Activated CD4-positive, alpha-beta T cell treated with anti-CD3 and anti-CD28 coated beads for 36 hours (primary cell): ENCODE measurements at regions not wholly inside any gene's neighbourhood (a gene's known extent, or its start where the extent isn't known, plus 50 kb on each side); places are given as distances from the start of the nearest gene placed in this dataset.
A peak's percentile ranks its signal among the peaks of the same experiment; 100 is the strongest.

Experiments used
- ATAC-seq: fragments of 200-7000 bp; cut with Tn5 transposase; one replicate; pipeline ENCODE4 v1.10.0; 2021; ENCODE audit warnings: mild to moderate bottlenecking, moderate library complexity
- CTCF ChIA-PET: fragments of 350-600 bp; sonication (Branson Sonifier 250); formaldehyde crosslinking; loops from one replicate; lab custom pipeline; 2021; ENCODE audit warnings: antibody characterized with exemption; lab: Charles Lee
- POLR2A ChIA-PET: fragments of 350-600 bp; sonication (Branson Sonifier 250); formaldehyde crosslinking; loops from one replicate; lab custom pipeline; 2021; ENCODE audit warnings: antibody characterized with exemption, inconsistent platforms; lab: Charles Lee
- DNase-seq: peaks from one replicate; pipeline ENCODE4 v3.0.0-alpha.2; 2020
- H3K27ac Mint-ChIP-seq: one replicate; pipeline ENCODE4 v1.8.0; 2021; ENCODE audit warnings: mixed read lengths
- H3K27me3 Mint-ChIP-seq: one replicate; pipeline ENCODE4 v1.8.0; 2021; ENCODE audit warnings: mixed read lengths
- H3K36me3 Mint-ChIP-seq: one replicate; pipeline ENCODE4 v1.8.0; 2021; ENCODE audit warnings: low read depth, mixed read lengths
- H3K4me1 Mint-ChIP-seq: one replicate; pipeline ENCODE4 v1.8.0; 2021; ENCODE audit warnings: mixed read lengths
- H3K4me3 Mint-ChIP-seq: one replicate; pipeline ENCODE4 v1.8.0; 2021; ENCODE audit warnings: mild to moderate bottlenecking, moderate library complexity, mixed read lengths
- H3K9me3 Mint-ChIP-seq: one replicate; pipeline ENCODE4 v1.8.0; 2021; ENCODE audit warnings: low read depth, mixed read lengths
- intact Hi-C, 2 experiments: fragments of 100-400 bp; cut with DNase I in 1 of 2; cut with micrococcal nuclease in 1 of 2; formaldehyde crosslinking; loops; one replicate each; pipeline versions ENCODE4 v1.14.2 to v1.15.1; 2022 to 2024; cut with DNase I, micrococcal nuclease

DNA sequence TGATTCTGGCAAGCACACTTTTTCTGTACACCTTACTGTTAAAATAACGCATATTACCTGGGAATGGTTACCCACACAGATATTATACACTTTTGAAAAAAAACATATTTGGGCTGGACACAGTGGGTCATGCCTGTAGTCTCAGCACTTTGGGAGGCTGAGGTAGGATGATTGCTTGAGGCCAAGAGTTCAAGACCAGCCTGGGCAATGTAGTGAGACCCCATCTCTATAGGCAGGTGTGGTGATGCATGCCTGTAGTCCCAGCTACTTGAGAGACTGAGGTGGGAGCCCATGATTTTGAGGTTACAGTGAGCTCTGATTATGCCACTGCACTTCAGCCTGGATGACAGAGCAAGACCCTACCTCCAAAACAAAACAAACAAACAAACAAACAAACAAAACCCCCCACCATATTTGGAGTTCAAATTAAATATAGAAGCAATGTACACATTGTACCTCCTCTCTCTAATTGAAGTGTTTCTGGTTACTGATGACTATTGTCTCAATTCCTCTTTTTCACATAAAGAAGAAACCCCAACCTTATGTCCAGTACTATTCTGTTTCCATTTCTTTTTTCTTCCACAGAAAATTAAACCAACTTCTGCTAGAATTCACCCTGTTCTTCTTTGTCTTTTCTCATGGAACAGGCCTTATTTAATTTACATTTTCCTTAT lies 152.6 kb upstream of the UMPS start:
- intact Hi-C loops = no loop called here
- Mint-ChIP-seq H3K4me1 (no peaks in the 10 kb centered on the region), H3K27me3 (peaks cover 12% of the 10 kb centered on the region), H3K36me3 (no peaks in the 10 kb centered on the region), H3K27ac (no peak overlapping the region), H3K4me3 (no peak overlapping the region), H3K9me3 (no peaks in the 10 kb centered on the region)
- CTCF ChIA-PET = interaction anchor here (0.7 to 1.8 kb wide), 2 partner anchors 11 to 183 kb away, joined by 3 to 6 read pairs; no protein-coding TSS in a partner anchor
- POLR2A ChIA-PET = no interaction called here
- DNase-seq = no peak
- no peak for ATAC-seq

- ChIA-PET CTCF (interaction anchor here (1.0 kb wide), 1 partner anchor 18 kb away, joined by 4 read pairs; no protein-coding TSS in a partner anchor), POLR2A (no interaction called here)
- peaks cover 5% of the 10 kb centered on the region for H3K4me1 Mint-ChIP-seq
- H3K4me3 Mint-ChIP-seq = no peak overlapping the region
- H3K27me3 Mint-ChIP-seq = peaks cover 22% of the 10 kb centered on the region
- H3K27ac Mint-ChIP-seq = no peak overlapping the region
- DNase-seq = no peak
- intact Hi-C loops = no loop called here
- ATAC-seq = no peak
- H3K36me3 Mint-ChIP-seq = no peaks in the 10 kb centered on the region
- no peaks in the 10 kb centered on the region for H3K9me3 Mint-ChIP-seq
Measured at GRCh38 chr3:124579641-124580040, 150.6 kb upstream of the UMPS start.

DNA sequence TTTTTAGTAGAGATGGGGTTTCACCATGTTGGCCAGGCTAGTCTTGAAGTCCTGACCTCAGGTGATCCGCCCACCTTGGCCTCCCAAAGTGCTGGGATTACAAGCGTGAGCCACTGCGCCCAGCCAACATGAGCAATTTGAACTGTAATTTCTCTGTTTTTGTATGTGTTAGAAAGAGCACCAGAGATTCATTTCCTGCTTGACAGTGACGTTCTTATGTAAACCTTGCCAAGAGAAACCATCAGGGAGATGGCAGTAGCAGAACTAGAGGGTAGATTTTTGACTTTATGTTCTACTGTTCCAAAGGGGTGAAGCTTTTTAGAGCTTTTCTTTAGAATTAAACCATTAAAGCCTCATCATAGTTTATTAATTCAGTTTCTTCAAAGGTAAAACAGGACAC lies 148.1 kb upstream of the UMPS start:
- Mint-ChIP-seq H3K27me3 (peaks cover 43% of the 10 kb centered on the region), H3K9me3 (no peaks in the 10 kb centered on the region), H3K4me1 (peaks cover 18% of the 10 kb centered on the region), H3K27ac (no peak overlapping the region), H3K36me3 (no peaks in the 10 kb centered on the region), H3K4me3 (no peak overlapping the region)
- ChIA-PET POLR2A (no interaction called here), CTCF (interaction anchor here (0.7 kb wide), 1 partner anchor 19 kb away, joined by 3 read pairs; no protein-coding TSS in a partner anchor)
- ATAC-seq = no peak
- no peak for DNase-seq
- intact Hi-C loops = no loop called here

GRCh38 chr3:124582621-124583395 lies 147.4 kb upstream of the UMPS start:
- Mint-ChIP-seq H3K4me3 (no peak overlapping the region), H3K27me3 (peaks cover 47% of the 10 kb centered on the region), H3K36me3 (no peaks in the 10 kb centered on the region), H3K27ac (no peak overlapping the region), H3K9me3 (no peaks in the 10 kb centered on the region), H3K4me1 (peaks cover 18% of the 10 kb centered on the region)
- ATAC-seq = no peak
- intact Hi-C loops = no loop called here
- DNase-seq = no peak
- ChIA-PET CTCF (interaction anchor here (0.6 to 0.7 kb wide), 2 partner anchors 18 to 177 kb away, joined by 3 read pairs; no protein-coding TSS in a partner anchor), POLR2A (no interaction called here)

DNA sequence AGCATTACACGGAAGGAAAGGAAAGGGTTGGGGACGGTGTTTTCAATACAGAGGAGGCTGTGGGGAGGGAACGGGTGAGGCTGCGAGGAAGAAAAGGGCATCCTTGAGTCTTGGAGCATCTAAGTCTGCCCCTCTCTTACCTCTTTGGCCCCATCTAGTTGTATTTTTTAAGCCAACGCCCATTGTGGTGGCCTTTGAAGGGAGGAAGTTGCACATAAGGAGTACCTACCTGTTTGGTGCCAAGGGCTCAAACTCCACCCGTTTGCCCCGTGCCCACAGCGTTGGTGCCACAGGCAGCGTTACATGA lies 146.1 kb upstream of the UMPS start:
- peak overlapping the region; percentile 47 for H3K4me3 Mint-ChIP-seq
- no peaks in the 10 kb centered on the region for H3K36me3 Mint-ChIP-seq
- no peak for DNase-seq
- no peak overlapping the region for H3K27ac Mint-ChIP-seq
- no peak for ATAC-seq
- CTCF ChIA-PET = interaction anchor here (0.5 to 0.8 kb wide), 2 partner anchors 14 to 226 kb away, joined by 3 to 5 read pairs; no protein-coding TSS in a partner anchor
- no peaks in the 10 kb centered on the region for H3K9me3 Mint-ChIP-seq
- H3K4me1 Mint-ChIP-seq = peaks cover 32% of the 10 kb centered on the region
- H3K27me3 Mint-ChIP-seq = peaks cover 50% of the 10 kb centered on the region
- POLR2A ChIA-PET = no interaction called here
- intact Hi-C loops = no loop called here

DNA sequence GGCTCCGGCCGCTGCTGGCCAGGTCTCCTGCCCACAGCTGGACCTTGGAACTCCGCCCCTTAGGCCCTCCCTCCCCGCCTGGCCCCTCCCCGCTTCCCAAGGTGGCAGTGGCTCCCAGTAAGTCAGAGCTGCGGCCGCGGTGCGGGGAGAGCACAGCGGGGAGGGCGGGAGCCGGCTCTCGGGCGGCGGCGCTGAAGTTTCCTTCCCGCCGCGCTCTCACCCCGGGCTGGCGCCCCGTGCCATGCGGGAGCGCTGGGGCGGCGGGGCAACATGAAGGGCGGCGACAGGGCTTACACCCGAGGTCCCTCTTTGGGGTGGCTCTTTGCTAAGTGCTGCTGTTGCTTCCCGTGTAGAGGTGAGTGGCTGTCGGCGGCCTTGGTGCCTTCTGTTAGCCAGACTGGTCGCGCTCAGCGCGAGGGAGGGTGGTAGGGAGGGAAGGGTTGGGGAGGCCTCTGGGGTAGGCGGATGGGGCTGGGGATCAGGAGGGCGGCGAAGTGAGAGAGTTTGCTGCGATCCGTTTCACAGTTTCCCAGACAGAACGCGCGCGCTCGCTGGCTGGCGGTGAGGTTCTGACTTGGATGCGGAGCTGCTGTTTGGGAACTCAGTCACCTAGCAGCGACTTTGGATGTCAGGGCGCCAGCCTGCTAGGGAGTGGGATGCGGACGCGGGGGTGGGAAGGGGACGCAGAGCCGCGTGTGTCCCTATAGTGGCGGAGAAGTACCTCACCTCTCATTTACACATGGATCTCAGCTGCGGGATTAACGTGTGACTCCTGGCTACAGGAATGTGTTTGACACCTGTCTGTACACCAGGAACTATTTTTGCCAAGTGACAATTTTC lies 145.5 kb upstream of the UMPS start:
- intact Hi-C loops = no loop called here
- Mint-ChIP-seq H3K9me3 (no peaks in the 10 kb centered on the region), H3K27me3 (peaks cover 50% of the 10 kb centered on the region), H3K4me3 (peak overlapping the region; percentile 66), H3K4me1 (peaks cover 32% of the 10 kb centered on the region), H3K36me3 (no peaks in the 10 kb centered on the region), H3K27ac (peak overlapping the region; percentile 17)
- DNase-seq (peak; percentile 48), ATAC-seq (peak; percentile 53)
- CTCF ChIA-PET = interaction anchor here (0.8 to 0.9 kb wide), 3 partner anchors 15 to 104 kb away, joined by 3 read pairs; no protein-coding TSS in a partner anchor
- POLR2A ChIA-PET = no interaction called here

- no peaks in the 10 kb centered on the region for H3K9me3 Mint-ChIP-seq
- no peak overlapping the region for H3K27ac Mint-ChIP-seq
- ChIA-PET CTCF (interaction anchor here (0.8 kb wide), 1 partner anchor 26 kb away, joined by 4 read pairs; no protein-coding TSS in a partner anchor), POLR2A (no interaction called here)
- peaks cover 32% of the 10 kb centered on the region for H3K4me1 Mint-ChIP-seq
- H3K36me3 Mint-ChIP-seq = no peaks in the 10 kb centered on the region
- peaks cover 52% of the 10 kb centered on the region for H3K27me3 Mint-ChIP-seq
- ATAC-seq = no peak
- DNase-seq = no peak
- intact Hi-C loops = no loop called here
- no peak overlapping the region for H3K4me3 Mint-ChIP-seq
Measured at GRCh38 chr3:124586126-124587052, 143.9 kb upstream of the UMPS start.

DNA sequence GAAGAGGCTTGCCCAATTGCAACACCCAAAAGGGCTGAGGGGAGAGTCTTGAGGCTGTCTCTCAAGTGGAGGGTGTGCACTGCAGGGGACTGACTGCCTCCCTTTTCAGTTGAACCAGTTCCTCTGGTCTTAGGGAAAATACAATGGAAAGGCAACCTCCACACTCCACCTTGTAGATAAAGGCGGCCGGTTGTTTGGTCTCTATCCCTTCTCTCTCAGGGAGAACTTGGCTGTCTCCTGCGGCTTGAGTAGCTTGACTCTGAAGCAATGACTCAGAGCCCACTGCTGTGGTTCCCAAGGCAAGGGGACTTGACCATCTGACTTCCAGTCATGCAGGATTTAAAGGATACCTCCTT lies 143.2 kb upstream of the UMPS start:
- intact Hi-C loops = no loop called here
- no peaks in the 10 kb centered on the region for H3K9me3 Mint-ChIP-seq
- no peak overlapping the region for H3K4me3 Mint-ChIP-seq
- CTCF ChIA-PET = interaction anchor here (0.8 kb wide), 1 partner anchor 27 kb away, joined by 4 read pairs; no protein-coding TSS in a partner anchor
- DNase-seq (no peak), ATAC-seq (no peak)
- POLR2A ChIA-PET = no interaction called here
- no peaks in the 10 kb centered on the region for H3K36me3 Mint-ChIP-seq
- H3K4me1 Mint-ChIP-seq = peaks cover 35% of the 10 kb centered on the region
- peaks cover 48% of the 10 kb centered on the region for H3K27me3 Mint-ChIP-seq
- H3K27ac Mint-ChIP-seq = no peak overlapping the region

GRCh38 chr3:124588036-124588435 lies 142.2 kb upstream of the UMPS start:
- intact Hi-C loops = no loop called here
- peaks cover 43% of the 10 kb centered on the region for H3K4me1 Mint-ChIP-seq
- H3K27me3 Mint-ChIP-seq = peaks cover 46% of the 10 kb centered on the region
- peak overlapping the region; percentile 31 for H3K27ac Mint-ChIP-seq
- H3K9me3 Mint-ChIP-seq = no peaks in the 10 kb centered on the region
- H3K36me3 Mint-ChIP-seq = no peaks in the 10 kb centered on the region
- no peak for DNase-seq
- no peak overlapping the region for H3K4me3 Mint-ChIP-seq
- CTCF ChIA-PET = no interaction called here
- ATAC-seq = no peak
- POLR2A ChIA-PET = interaction anchor here (1.0 kb wide), 1 partner anchor 52 kb away, joined by 6 read pairs; no protein-coding TSS in a partner anchor

DNA sequence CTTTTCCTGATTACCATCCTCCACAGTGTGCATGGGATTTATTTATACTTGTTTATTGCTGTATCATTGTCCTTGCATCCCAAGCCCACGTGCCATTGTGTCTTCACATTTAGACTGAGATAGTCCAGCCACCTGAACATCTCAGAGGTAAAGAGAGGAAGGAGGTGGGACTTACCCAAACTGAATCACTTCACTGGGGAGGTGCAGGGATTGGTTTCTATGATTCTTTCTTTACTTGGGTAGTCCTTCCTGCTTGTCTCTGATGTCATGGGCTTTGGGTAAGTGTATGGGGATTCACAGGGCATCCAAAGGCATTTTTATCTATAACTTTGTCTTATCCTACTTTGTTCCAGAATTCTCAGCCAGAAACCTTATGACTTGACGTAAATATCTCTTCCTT lies 141.5 kb upstream of the UMPS start:
- peak overlapping the region; percentile 37 for H3K27ac Mint-ChIP-seq
- H3K4me3 Mint-ChIP-seq = no peak overlapping the region
- peaks cover 48% of the 10 kb centered on the region for H3K4me1 Mint-ChIP-seq
- H3K36me3 Mint-ChIP-seq = no peaks in the 10 kb centered on the region
- peaks cover 43% of the 10 kb centered on the region for H3K27me3 Mint-ChIP-seq
- ATAC-seq = peak; percentile 56
- CTCF ChIA-PET = interaction anchor here (0.6 kb wide), 1 partner anchor 171 kb away, joined by 3 read pairs; no protein-coding TSS in a partner anchor
- no peaks in the 10 kb centered on the region for H3K9me3 Mint-ChIP-seq
- DNase-seq = no peak
- intact Hi-C loops = no loop called here
- POLR2A ChIA-PET = interaction anchor here (1.0 kb wide), 1 partner anchor 51 kb away, joined by 6 read pairs; no protein-coding TSS in a partner anchor
